Nucleus accumbens (tissue), 56 donors: ENCODE measurements at regions not wholly inside any gene's neighbourhood (a gene's known extent, or its start where the extent isn't known, plus 50 kb on each side); places are given as distances from the start of the nearest gene placed in this dataset.

Experiments
- DNase-seq, 56 donors: peaks; one replicate each; lab custom pipeline; 2025; lab: John Stamatoyannopoulos, UW

- no peak for DNase-seq
These were observed 76.8 kb upstream of the GDF10 start for GRCh38 chr10:47223236-47223635.

- DNase-seq, result no peak
These were observed 75.3 kb upstream of the GDF10 start for GRCh38 chr10:47224546-47225218.

DNA sequence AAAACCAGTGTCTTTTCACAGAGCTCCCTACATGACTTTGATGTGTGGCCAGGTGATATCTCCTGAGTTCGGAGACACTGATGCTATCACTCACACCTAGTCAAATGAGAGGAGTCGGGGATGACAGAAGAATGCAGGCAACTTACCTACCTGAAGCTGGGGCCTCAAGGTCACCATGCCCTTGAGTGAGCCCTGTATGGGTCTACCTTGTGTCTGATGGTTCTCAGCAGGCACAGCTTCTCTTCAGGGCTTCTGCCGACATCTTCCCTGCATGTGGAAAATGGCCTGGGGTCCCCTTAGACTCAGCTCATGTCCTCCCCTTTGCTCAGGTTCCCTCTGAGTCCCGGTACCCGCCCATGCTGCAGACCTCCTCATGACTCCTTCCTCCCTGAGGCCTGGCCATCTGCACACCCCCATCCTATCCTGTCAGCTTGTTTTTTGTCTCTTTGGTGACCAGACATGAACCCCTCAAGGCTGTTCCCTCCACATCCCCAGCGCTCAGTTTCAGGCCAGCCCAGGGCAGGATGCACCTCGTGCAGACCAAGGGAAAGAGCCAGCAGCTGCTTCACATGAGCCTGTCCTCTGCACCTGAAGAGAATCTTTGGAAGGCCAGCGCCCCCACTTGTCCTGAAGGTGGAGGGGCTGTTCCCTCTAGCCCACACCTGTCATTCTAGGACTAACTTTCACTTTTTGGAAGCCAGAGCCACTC lies 74.6 kb upstream of the GDF10 start:
- DNase-seq, result no peak

GRCh38 chr10:47225928-47226645 lies 73.9 kb upstream of the GDF10 start:
- no peak for DNase-seq

- no peak for DNase-seq
These were observed 69.5 kb upstream of the GDF10 start for GRCh38 chr10:47230482-47230881.

- DNase-seq, result no peak
These were observed 69.0 kb upstream of the GDF10 start for GRCh38 chr10:47230957-47231356.

DNA sequence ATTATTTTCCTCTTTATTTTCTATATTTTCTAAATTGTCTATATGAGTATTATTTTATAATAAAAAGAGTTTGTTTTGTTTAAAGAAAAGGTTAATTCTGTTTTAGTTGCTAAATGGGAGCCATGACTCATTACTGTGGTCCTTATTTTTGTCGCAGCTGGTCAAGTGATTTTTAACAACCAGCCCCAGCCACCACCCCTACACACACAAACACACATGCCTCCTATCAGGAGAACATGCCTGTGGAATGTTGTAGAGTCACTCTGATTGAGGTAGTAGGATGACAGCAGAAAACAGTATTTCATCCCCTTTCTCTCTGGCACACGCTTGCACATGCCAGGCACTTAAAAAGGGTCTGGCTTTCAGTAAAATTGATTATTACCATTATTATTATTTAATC lies 68.6 kb upstream of the GDF10 start:
- no peak for DNase-seq

- no peak for DNase-seq
These were observed 66.4 kb upstream of the GDF10 start for GRCh38 chr10:47233631-47234030.

- DNase-seq, result no peak
These were observed 64.5 kb upstream of the GDF10 start for GRCh38 chr10:47235484-47235883.

DNA sequence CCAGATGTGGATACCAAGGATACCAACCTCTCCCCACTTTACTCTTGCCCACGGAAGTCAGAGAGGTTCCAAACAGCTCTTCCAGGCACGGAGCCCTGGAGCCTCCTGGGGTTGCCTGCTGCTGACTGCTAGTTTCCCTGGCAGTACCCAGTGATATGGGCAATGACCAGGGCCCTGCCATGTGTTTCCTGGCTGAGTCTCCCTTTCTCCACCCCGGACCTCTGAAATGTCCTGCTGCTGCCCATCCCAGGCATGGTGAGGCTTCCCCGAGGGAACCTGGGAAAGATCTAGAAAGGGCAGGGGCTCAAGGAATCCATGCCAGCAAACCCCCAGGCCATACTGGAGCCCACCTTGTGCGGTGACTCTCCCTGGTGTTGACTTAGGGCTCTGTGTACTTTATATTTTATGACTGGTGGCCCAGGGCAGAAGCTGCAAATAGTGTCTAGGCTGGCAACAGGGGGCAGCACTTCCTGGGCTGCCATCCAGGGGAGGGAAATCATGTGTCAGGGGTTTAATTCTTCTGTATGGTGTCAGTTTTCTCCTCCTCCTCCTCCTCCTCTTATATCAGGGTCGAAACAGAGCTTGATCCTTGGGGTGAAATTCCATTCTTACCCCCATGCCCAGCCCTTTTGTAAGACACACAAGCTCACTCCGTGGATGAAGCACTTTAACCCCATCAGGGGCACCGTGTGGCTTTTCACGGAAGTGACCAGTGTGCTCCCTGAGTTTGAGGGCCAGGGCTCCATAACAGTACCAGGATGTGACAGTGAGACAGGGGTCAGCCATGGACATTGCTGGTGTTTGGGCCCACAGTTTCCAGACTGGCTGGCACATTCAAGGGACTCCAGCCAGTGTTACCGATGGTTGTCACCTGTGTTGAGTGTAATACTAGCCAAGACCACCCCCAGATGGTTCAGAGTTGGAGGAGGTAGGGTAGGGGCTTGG lies 62.4 kb upstream of the GDF10 start:
- DNase-seq, result no peak

DNA sequence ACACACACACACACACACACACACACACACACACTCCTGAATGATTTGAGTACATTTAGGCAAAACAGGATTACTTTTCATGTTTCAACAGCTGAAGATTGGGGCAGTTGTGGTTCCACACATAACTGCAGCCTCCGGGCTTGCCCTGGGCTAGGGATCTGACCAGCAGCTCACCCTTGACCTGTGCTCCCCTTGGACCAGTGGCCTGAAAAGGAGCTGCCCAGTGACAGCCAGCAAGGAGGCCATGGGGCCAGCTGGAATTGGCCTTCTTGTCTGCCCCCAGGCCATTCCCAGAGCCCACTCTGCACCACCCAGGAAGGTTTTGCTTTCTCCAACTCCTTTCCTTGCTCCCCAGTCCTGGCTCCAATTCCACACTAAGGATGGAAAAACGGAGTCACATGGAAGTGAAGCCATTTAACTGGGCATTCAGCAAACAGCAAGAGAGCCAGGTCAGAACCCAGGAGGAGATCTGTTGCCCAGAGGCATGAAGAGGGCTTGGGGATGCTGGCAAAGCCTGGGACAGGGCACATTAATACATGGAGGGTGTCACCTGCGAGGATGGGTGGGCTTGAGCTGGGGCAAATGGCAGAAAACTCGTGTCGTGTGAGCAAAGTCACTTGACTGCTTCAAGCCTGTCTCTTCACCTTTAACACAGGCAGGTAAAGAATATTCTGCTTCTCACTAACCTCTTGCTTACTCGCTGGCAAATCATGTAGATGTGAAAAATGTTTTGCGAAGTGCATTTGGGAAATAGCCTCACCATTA lies 61.5 kb upstream of the GDF10 start:
- DNase-seq, result no peak

- no peak for DNase-seq
These were observed 60.8 kb upstream of the GDF10 start for GRCh38 chr10:47239211-47239610.

GRCh38 chr10:47240173-47240572 lies 59.8 kb upstream of the GDF10 start:
- no peak for DNase-seq

- no peak for DNase-seq
These were observed 58.7 kb upstream of the GDF10 start for GRCh38 chr10:47241256-47241655.

DNA sequence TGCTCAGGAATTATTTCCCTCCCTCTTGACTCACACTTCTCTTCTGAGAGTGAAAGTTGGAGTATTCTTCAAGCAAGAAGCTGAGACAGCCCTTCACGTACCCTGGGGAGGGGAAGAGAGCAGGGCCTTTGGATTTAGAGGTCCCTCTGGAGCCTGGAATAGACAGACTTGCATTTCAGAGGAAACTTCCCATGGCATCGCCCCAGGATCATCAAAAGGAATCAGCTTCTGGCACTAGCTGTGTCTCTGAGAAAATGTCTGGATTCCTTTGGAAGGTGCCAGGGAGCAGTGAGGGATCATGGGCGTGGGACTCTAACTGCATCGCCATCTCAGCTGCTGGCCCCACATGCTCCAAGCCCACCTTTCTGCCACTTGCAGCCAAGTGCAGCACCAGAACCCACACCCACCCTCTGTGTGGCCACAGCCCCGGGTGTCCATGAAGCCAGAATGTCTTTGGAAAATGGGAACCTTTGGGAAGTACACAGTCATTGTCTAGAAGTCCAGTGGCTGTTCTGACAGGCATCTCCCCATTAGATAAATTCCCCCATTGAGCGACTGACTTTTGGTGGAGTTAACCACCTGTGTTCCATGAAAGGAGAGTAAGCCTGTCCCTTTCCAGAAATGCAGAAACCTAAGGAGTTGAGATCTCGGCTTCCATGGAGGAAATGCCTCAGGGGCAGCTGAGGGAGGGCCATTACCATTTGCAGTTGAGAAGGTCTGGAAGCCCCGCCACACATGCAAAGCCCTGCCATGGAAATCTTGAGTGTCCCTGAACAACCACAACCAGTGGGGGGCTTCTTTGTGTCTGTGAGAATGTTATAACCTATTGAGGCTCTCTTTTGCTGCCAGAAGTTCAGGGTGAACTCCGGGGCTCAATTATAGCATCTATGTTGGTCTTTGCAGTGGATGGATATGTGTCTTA lies 57.8 kb upstream of the GDF10 start:
- no peak for DNase-seq

DNA sequence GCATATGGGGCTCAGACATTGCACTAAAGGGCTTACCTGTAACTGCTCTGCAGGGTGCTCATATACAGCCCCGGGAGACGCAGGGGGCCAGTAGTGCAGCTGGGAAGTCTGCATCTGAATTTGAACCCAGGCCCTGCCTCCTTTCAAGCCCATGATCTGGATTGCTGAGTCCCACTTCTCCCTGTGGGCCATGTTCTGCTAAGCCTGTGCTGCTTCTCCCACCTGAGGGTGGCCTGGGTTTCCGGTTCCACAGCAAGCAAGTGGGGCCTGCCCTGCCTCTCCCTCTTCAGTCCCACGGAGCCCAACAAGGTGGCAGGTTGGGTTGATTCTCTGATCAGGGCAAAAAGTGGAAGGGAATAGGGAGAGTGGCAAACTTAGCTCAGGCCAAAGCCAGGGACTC lies 56.6 kb upstream of the GDF10 start:
- DNase-seq, result no peak

DNA sequence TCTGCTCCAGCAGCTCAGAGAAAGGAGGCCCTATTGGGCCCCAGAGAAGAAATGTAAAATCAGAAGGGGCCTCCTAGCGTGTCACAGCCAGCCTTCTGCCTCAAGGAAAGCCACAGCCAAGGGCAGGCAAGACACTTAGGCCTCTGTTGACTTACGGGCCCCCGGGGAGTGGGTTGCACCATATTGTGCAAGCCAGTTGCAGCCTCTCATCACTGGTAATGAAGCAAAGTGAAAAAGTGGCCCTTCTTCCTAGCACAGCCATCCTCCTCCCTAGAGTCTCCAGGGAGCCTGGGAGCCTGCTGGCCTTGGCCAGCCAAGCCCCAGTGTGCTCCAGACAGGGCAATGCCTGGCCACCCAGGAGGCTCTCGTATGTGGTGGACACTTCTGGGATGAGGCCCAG lies 56.2 kb upstream of the GDF10 start:
- no peak for DNase-seq

GRCh38 chr10:47244560-47245500 lies 55.2 kb upstream of the GDF10 start:
- no peak for DNase-seq
